HG03342 (cell line): ENCODE measurements at regions not wholly inside any gene's neighbourhood (a gene's known extent, or its start where the extent isn't known, plus 50 kb on each side); places are given as distances from the start of the nearest gene placed in this dataset.

ENCODE experiments used
- ATAC-seq: cut with Tn5 transposase; IDR thresholded peaks from one replicate; pipeline ENCODE4 v1.9.1; 2021; ENCODE audit warnings: mild to moderate bottlenecking, moderate library complexity; ENCODE audit not compliant: unreplicated experiment

DNA sequence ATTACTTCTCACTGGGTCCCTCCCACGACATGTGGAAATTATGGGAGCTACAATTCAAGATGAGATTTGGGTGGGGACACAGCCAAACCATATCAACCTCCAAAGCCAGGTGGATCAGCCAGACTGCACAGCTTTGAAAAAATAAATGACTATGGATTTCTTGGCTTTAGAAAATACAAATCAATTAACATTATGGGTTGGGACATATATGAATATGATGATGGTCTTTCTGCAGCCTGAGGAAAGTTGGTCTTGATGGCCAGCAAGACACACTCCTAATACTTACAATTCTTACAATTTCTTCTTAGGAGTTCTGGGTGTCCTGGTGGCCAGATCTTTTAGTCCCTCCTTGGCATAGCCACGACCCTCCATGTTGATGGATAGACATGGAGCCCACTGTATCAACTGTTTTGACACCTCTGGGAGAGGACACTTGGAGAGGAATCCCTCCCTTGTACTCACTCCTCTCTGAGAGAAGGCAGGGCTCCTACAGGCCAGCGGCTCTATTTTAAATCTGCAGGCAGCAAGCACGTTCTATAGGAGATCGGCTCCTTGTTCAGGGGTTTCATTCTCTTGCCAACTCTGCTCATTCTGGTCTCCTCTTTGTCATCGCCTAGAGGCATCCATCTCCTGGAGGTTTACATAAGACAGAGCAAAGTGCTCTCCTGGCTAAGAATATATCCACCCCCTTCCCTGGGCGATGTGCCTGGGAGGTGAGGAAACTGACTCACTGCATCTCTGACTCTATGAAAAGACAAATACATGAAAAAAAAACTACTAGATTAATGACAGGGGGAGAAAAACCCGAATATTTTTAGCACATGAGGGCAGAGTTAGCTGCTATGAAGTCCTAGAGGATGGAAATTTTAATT lies 145.9 kb downstream of the CARTPT start:
- ATAC-seq: no peak

DNA sequence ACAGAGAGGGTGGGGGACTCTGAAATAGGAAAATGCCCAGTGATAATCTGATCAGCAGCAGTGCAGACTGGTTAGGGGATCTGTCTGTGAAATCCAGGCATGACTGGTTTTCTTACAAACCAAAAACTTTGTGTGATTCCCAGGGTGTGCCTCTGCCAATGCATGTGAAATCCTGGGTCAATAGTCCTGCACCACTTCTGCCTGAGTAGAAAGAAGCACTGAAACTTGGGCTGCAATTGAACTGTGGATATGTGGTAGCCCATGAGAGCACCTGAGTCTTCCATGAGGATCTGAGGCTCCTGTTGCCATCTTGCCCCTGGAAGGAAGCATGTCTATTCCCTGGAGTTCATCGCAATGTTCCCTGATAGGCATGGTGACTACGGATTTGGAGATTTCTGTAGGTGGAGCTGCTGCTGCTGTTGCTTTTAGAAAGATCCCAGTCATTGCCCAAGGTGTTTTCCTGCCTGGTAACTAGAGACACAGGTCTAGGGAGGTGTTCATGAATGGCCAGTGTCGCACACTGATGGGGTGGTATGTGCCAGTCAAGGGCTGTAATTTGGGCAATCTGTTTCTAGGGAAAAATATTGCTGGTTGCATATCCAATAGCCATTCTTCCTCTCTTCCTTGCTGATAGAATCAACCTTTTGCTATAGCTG lies 146.7 kb downstream of the CARTPT start:
- no peak for ATAC-seq

DNA sequence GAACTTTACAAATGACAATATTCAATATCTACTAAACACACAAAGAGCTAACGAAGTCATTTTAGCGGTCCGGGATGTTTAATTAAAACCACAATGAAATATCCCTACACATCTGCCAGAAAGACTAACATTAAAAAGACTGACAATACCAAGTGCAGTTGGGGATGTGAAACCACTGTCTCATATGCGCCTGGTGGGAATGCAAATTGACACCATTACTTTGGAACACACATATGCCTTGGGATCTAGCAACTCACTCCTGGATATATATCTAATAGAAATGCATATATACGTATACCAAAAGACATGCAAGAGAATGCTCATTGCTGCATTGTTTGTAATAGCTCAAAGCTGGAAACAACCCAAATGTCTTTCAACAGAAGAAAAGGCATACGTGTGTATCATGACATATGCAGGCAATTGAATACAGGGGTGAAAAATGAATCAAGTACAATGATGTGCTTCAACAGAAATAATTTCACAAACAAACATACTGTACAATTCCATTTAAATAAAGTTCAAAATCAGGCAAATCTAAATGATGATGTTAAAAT lies 153.3 kb downstream of the CARTPT start:
- no peak for ATAC-seq

DNA sequence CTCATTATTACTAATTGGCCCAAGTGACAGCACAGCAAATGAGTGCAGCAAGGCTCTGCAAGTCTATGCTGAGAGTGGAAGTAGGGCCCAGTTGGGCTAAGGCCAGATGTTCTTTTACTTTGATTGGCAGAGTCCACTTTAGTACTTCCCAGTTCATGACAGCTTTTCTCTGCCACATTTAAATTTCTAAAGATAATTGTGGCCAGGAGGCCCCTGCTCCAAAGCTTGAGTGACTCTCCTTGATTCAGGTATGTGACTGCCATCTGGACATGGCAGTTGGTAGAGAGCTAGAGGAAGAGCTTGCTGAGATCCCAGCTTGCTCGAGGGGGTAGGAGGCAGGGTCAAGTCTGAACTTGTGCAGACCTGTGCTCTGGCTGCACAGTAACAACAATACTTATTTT lies 154.1 kb downstream of the CARTPT start:
- ATAC-seq: no peak

DNA sequence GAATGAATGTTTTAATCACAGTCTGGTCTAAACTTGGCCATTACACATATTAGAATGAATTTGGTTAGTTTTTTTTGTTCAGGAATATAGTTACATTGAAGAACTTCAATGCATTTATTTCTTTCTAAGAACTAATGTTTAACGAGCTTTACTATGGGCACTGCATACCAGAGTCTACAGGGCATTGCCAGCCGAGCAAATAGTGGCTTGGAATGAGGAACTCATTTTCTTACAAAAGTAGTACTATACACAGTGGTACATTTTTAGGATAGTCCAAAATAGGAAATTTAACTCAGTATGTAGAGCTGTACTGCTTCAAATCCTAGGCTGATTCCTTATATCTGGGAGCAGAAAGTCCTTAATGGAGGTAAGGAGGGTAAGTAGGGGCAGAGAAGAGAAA lies 155.4 kb downstream of the CARTPT start:
- no peak for ATAC-seq

DNA sequence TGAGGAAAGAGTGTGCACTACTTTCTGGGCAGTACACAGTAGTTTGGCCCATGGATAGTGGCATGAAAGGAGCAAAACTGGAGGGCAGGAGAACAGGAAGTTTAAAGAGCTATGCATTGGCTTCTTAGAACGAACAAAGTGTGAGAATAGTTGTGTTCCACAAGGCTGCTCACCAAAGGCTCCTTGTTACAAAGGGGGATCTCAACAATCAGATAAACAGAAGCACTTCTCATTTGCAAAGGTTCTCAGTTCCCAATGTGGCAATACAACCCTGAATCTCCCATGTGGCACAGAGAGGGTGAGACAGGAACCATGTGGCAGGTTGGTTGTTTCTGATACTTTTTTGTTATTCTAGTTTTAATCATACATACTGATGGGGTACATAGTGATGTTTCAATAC lies 158.4 kb downstream of the CARTPT start:
- no peak for ATAC-seq

DNA sequence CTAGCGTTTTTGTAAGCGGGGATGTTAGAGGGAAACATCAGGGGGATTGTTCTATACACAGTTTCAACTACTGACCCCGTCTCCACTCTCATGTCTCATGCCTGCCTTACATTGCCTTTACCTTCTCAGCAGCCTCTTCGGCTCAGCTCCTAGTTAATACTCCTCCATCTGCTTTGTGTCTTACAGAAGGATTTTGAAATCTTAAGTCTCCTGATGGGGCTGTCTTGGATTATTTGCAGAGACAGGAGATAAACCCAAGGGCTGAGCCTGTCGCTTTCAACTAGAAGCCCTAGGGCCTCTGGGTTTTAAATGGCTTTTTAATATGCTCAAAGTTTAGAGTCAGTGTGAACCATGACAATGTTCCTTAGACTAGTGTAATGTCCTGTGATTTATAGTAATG lies 161.5 kb downstream of the CARTPT start:
- no peak for ATAC-seq

DNA sequence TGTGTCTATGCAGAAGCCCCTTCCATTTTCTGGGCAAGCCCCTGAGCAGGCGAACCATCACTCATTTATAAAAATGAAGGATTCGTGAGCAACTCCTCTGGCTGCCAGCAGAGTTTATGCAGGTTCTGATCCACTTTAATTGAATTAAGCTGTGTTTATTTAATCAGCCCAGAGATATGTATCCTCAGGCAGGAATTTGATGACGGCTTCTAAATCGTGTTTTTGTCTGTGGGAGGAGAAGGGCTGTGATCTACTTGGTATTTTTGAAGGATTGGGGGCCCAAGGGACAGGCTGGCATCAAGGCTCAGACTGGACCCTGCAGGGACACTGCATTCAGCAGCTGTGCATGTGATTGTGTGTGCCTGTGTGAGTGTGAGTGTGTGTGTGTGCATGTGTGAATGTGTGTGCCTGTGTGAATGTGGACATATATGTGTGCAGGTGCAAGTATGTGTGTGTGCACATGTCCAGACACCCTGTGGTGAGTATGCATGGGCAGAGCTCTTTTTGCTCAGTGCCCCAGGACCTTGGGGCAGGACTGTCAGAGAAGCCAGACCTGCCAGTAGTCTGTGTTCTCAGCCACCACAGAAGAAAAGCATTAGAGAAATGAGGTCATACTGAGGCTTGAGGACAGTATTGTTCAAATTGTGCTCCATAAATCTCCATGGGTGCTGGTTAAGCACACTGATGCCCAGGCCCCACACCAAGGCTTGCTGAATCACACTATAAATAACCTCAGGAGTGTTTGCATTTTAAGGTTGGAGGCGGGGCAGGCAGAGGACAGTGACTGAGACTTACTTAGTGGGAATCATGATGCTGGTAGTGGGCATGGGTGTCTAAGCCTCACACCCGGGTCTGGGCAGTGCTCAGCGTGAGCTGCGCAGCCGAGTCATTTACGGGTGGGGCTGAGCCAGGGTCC lies 164.0 kb downstream of the CARTPT start:
- ATAC-seq: no peak

DNA sequence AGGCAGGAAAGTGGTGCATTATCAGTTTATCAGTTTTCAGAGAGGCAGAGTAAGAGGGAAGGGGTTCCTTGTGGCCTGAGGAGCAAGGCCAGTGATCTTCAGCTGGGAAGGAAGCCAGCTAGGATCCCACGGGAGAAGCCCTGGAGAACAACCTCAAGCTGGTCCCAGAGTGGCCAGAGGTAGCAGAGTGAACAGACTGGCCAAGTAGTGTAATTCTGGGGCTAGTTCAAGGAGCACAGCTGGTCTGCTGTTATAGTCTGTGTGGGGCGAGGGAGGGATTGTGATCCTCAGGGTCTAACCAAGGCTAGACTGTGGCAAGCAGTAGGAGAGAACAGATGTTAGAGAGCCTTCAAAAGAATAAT lies 164.6 kb downstream of the CARTPT start:
- no peak for ATAC-seq

DNA sequence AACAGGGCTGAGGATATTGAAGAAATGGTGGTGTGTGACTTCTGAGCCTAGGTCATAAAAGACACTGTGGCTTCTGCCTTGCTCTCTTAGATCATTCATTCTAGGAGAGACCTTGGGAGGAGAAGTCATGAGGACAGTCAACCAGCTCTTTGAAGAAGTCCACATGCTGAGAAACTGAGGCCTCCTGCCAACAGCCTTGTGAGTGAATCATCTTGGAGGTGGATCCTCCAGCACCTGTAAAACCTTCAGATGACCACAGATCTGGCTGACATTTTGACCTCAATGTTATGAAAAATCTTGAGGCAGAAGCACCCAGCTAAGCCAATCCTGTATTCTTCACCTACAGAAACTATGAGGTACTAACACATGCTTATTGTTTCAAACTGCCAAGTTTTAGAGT lies 165.9 kb downstream of the CARTPT start:
- ATAC-seq: no peak

DNA sequence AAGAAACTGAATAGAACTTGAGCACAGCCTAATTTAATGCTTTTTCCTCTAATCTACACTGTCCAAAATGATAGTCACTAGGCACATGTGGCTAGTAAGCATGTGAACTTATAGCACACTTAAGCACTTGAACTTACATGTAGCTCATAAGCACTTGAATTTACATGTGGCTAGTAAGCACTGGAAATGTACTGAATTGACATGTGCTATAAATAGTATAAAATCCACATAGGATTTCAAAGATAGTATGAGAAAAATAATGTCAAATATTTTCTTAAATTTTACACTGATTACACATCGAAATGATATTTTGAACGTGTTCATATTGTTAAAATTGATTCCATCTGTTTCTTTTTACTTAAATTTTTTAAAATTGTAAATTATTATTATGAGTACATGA lies 167.3 kb downstream of the CARTPT start:
- ATAC-seq: no peak

DNA sequence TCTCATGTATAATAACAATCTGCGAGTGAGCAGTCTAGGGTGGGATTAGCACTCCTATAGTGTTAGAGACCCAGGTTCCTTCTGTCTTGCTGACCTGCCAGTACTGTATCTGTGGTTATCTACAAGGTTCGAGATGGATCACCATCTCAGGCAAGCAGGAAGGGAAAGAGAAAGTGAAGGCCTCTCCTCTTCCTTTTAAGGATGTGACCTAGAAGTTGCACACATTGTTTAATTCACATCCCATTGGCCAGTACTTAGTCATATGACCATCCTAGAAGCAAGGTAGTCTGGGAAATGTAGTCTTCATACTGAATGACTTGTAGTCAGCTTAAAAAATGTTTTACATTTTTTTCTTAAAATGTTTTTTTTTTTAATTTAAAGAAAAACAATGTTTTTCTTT lies 168.6 kb downstream of the CARTPT start:
- peak; percentile 99 for ATAC-seq

DNA sequence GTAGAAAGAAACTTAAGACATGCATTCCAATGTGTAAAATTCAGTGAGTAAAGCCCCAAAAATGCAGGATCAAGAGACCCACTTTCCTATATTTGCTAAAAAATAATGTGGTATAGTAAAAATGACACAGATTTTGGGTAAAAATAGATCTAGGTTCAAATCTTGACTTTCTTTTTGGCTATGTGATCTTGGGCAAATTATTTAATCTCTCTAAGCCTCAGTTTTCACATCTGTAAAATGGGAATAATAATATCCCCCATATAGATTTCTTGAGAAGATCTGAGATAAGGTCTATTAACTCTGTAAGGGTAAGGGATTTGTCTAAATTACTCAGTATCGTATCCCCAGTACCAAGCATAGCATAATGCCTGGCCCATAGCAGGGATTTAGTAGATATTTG lies 172.3 kb downstream of the CARTPT start:
- no peak for ATAC-seq

DNA sequence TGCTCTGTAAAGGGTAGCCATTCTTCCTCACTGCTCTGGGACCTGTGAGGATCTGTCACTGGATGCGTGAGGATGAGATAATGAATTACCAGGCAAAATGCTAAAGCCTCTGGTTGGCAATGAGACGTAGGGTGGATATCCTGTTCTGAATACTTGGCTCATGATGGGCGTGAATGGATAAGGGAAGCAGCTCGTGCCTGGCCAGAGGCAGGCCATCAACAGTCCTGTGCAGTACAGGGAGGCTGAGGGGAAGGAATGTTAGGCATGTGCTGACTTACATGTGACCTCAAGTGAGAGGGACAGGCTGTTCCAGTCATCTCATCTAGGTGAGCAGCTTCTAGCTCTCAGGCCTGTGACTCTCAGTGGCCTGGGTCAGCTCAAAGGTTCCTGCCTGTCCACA lies 172.8 kb downstream of the CARTPT start:
- no peak for ATAC-seq

DNA sequence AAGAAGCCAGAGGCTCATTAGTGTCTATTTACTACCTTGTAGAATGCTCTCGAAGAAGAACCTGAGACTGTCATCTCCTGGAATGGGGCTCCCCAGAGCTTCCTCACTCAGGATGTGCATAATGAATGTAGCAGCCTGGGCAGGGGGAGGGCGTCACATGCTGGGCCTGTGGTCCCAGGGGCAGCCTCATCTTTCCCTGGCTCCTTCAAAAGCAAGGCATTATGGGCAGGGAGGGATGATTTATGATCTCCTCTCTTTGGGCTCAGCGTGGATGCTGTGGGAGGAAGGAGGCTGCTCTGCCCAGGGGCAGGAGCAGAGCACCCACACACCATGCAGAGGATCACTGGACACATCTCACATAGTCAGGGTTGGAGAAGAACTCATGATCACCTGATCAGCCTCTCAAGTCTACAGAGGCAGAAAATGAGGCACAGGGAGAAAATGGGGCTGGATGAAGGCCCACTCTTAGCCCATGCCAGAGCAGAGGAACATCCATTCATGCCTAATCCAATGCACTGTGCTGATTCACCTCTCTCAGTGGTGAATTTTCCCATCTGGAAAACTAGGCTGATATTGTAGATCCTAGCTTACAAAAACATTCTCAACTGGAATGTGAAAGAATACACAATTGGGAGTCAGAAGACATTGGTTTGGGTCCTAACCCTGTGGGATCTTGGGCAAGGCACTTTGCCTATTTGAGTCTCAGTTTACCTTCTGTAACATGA lies 173.7 kb downstream of the CARTPT start:
- ATAC-seq: no peak

DNA sequence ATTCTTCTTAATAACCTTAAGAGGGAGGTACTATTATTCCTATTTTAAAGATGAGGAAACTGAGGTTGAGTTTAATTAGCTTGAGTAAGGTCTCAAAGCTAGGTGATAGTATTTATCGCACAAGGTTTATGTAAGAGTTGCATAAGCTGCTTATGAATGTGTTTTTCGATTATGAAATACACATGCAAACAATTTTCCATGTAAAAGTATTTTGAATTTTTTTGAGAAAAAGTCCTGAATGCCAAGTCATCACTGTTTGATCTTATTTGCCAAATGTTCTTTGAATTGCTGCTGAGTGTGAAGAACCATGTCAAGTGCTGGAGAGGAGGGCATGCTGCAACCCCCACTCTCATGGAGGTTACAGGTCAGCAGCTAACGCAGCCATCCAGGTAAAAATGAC lies 174.4 kb downstream of the CARTPT start:
- no peak for ATAC-seq

DNA sequence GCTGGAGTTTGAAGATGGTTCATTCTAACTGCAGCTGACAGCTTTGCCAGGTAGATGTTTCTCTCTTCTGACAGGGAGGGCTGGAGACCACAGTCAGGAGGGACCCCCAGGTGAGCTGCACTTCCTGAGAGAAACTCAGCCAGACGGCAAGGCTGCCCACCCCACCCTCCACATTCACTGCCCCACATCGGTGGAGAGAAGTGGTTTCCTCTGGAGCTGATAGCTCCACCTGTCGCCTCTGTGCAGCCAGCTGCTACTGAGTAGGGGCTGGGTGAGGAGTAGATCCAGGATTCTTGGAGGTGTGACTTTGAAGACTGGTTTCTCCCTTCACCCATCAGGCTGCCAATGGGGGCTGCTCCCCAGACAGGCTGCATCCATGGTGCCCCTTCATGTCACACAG lies 175.0 kb downstream of the CARTPT start:
- no peak for ATAC-seq

DNA sequence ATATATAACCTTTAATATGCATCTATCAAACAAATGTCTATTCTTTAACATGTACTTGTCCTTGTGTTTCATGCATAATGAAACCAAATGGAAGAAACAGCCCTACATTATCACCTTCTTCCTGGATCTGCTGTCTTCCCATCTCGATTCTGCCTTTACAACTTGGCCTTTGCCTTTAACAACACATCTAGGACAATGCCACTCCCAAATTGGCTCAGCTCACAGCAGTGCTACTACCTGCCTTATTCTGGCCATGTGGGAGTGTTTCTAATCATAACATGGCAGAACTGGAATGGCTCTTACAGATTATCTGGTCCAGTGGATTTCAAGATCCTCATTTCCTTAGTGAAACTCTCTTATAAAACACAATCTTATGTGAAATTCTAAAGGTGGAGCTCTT lies 176.5 kb downstream of the CARTPT start:
- ATAC-seq: no peak

DNA sequence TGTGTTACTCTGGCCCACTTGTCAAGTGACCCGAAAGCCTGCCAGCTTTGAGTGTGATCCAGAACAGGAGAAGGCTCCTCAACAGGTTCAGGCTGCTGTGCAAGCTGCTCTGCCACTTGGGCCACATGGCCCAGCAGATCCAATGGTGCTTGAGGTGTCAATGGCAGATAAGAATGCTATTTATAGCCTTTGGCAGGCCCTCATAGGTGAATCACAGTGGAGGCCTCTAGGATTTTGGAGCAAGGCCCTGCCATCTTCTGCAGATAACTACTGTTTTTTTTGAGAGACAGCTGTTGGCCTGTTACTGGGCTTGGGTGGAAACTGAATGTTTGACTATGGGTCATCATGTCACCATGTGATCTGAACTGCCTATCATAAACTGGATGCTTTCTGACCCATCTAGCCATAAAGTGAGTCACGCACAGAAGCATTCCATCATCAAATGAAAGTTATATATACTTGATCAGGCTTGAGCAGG lies 180.8 kb downstream of the CARTPT start:
- no peak for ATAC-seq

DNA sequence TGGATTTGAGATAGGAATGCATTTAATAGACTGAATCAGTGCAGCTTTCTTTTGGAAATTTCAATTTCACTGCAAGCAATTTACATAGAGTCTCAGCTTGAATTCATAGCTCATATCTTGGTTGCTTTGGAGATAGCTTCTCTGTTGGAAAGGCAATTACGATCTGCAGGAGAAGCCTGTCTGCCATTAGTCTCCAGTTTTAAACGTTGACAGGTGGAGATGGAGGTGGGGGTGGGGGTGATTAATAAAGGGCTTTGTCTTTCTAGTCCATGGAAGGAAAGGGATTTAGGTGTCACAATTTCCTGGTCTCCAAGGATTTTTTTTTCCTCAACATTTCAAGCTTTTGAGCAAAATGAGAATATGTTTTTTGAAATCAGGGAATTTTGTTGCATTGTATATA lies 184.7 kb downstream of the CARTPT start:
- ATAC-seq: no peak

DNA sequence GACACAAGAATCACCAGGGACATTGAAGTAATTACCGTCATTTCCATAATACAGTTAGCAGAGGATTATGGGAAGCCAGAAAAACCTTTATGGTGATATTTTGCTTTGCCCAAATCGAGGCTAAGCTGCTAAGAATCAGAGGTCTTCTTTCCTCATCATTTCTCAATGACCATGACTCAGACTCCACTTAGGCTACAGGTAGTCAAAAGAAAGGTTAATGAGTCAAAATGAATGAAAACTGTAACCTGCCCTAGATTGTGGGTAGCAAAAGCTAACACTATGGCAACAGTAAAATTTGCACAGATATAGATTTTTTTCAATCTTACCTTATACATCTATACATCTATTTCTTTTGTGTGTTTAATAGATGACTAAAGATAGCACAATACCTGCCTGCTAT lies 185.8 kb downstream of the CARTPT start:
- ATAC-seq: no peak
